NCI-H128 (cell line): ENCODE measurements at regions not wholly inside any gene's neighbourhood (a gene's known extent, or its start where the extent isn't known, plus 50 kb on each side); places are given as distances from the start of the nearest gene placed in this dataset.
A peak's percentile ranks its signal among the peaks of the same experiment; 100 is the strongest.

ENCODE experiments used
- DNase-seq: peaks from one replicate; lab custom pipeline; 2025; ENCODE audit not compliant: unreplicated experiment; lab: John Stamatoyannopoulos, UW

GRCh38 chr2:76464310-76464709 is 753.6 kb upstream of the GCFC2 start:
- DNase-seq = no peak

- no peak for DNase-seq
These were observed 750.7 kb upstream of the GCFC2 start for GRCh38 chr2:76461431-76461830.

- no peak for DNase-seq
These were observed 745.2 kb upstream of the GCFC2 start for GRCh38 chr2:76455910-76456309.

- DNase-seq = no peak
These were observed 739.3 kb upstream of the GCFC2 start for GRCh38 chr2:76450024-76450475.

DNA sequence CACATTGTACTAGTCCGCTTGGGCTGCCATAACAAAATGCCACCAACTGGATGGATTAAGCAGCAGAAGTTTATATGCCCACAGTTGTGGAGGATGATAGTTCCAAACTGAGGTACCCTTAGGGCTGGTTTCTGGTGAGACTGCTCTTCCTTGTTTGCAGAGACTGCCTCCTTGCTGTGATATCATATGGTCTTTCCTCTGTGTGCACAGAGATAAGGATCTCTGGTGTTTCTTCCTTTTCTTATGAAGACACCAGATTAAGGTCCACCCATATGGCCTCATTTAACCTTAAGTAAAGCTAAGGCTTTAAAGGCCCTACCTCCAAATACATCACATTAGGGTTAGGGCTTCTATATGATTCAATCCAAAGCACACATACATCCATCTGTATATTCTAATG is 738.2 kb upstream of the GCFC2 start:
- no peak for DNase-seq

GRCh38 chr2:76447294-76447693 is 736.6 kb upstream of the GCFC2 start:
- DNase-seq = no peak

DNA sequence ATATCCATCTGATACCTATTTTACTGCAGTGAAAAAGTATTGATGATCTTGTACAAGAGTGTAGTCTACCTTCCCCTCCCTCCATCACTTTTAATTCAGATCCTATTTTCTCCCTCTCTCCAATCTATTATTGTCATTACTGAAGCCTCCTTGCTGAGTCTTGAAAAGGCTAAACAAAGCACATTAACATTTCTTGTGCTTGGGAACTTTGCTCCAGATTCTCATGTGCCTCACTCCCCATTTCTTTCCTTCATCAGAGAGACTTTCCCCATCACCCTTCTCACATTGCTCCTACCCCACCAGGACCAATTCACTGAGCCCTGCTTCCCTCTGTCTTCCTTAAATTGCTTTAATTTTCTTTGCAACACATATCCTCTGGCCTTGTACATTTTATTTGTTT is 736.2 kb upstream of the GCFC2 start:
- DNase-seq = no peak

- DNase-seq = no peak
These were observed 735.2 kb upstream of the GCFC2 start for GRCh38 chr2:76445880-76446279.

GRCh38 chr2:76444732-76445131 is 734.0 kb upstream of the GCFC2 start:
- DNase-seq = no peak

- no peak for DNase-seq
These were observed 726.8 kb upstream of the GCFC2 start for GRCh38 chr2:76437564-76437963.

GRCh38 chr2:76429374-76429773 is 718.7 kb upstream of the GCFC2 start:
- DNase-seq = no peak

DNA sequence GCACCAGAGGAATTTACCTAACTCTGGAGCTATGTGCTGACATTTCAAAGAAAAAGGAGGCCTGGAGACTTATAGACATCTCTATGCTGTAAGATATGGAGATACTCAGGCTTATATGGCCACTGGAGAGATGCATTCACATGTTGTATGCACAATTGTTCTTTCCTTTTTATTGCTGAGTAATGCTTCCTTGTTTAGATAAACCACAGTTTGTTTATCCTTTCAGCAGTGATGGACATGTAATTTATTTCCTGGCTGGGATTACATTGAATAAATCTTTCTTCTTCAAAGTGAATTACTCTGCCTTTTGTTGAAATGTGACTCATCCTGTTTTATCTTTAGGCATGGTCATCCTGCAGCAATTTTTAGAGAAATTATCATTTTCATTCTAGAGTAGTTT is 716.7 kb upstream of the GCFC2 start:
- no peak for DNase-seq

DNA sequence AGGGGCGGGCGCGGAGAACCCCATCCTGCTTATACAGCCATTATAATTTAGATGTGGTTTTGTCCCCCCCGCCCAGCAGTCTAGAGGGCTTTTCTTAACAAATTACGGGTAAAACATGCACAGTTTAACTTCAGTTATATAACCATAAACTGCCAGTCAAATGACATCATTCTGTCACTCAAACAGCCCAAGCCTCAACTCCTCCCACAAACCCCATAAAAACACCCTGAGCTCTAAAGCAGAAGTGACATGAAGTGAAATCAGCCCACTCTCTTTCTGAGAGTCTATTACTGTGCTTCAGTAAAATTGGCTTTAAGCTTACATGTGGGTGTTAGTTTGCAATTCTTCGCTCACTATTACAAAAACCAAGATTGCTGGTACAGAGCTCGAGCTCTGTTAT is 705.1 kb upstream of the GCFC2 start:
- DNase-seq = no peak

DNA sequence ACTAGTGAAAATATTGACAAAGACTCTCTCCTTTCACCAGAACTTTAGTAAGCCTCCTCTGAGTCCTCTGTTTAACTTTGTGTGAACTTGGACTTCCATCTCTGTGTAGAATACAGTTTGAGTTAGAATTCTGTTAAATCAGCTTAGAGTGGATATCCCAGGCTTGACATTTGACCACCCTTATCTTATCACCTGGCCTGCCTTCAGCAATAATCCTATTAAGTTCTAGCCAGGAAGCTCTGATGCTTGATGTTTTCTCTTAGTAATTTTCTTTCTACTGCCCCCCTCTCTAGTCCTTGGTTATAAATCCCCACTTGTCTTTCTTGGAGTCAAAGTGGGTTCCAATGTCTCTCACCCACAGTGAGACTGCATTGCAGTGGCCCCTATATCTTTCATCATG is 702.7 kb upstream of the GCFC2 start:
- no peak for DNase-seq

DNA sequence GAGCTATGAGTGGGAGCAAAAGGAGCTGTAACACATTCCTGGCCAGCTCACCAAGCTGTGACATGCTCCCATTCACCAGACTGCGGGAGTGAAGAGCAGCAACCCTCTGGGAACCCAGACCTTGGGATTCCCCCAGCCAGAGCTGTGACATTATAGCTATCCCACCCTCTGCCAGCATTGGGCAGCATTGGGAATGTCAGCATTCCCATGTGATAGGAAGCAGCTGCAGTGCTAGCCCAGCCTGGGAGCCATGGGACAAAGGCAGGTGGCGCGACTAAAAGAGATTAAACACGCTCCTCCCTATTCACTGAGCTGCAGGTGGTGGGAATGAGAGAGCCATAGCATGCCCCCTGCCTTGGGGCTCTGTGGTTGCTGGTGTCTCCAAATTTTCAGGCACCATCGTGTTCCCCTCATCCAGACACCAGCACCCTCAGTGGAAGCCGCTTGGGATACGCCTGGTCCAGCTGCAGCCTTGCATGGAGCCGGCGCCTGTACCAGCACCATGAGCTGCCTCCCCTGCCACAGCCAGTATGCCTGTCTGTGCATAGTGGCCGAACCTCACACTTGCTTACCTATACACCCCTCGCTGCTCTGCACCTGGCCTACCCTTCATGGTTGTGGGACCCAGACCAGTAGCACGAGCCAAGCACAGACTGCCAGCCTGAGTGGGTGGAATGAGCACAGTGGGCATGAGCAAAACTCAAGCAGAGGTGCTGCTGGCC is 695.6 kb upstream of the GCFC2 start:
- no peak for DNase-seq

DNA sequence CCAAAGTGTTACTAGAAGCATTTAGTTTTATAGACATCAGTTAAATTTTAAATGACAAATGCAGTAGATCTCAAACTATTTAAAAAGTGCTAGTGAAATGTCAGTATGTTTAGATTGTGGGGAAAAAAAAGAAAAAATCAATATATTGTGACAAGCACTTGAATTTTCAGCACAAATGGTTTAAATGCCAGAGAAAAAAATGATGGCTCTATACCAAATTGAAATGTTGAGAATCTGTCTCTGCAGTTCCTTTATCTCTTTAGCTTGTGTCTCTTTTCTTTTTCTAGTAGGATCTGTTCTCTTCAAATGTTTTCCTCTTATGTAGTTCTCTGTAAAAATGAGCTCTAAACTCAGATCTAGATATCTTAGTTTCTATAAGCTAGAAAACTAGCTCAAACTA is 682.6 kb upstream of the GCFC2 start:
- DNase-seq = no peak

- peak; percentile 50 for DNase-seq
These were observed 681.0 kb upstream of the GCFC2 start for GRCh38 chr2:76391678-76392077.

DNA sequence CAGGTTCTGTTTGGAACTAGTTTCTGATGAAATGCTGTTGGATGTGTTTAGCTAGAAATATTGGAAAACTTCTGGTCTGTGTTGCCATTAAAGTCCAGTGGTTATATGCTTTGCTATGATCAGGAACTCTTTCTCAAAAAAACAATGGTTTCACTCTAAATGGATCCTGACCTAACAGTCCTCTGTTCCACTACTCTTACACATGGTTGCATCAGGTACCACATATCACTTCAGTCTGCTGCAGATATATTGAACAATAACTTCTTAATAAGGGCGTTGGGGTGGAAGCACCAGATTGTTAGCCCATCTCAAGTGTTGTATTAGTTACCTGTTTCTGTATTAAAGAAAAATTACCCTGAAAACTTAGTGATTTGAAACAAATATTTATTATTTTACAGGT is 676.6 kb upstream of the GCFC2 start:
- no peak for DNase-seq

DNA sequence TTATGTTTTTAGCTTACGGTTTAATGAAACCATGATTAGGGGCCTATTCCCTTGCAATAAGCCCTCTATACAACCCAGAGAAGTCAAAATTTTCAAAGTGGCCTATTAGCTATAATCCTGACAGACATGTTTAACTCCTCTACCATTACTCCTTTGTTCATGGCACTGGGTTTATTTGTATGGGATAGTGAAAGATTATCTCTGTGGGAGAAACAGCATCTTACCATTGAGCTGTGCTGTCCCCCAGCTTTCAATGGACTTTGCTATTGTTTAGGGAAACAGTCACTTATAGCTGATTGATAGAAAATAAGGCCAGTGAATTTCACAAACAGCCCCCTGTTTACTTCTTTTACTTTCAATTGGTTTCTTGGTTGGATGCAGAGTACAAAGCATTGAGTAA is 675.2 kb upstream of the GCFC2 start:
- no peak for DNase-seq

- no peak for DNase-seq
These were observed 670.9 kb upstream of the GCFC2 start for GRCh38 chr2:76381624-76382023.

- no peak for DNase-seq
These were observed 667.4 kb upstream of the GCFC2 start for GRCh38 chr2:76378140-76378539.

GRCh38 chr2:76341439-76341838 is 630.7 kb upstream of the GCFC2 start:
- DNase-seq = no peak

DNA sequence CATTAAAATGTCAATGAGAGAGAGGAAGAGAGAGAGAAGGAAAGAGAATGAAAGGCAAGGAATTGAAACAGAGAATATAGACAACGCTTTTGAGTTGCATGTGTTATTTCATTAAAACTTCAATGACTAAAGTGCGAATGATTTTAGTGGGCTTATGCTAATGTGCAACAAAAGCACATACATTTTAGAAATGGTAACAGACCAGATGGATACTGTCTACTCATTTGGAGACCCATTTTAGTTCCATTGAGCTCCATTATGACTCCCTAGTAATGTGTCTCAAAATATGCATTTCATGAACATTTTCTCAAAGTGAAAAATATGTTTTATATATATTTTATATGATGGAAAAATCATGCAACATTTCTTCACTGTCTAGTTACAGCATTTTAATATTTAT is 622.2 kb upstream of the GCFC2 start:
- DNase-seq = no peak
